22Rv1 (cell line): ENCODE measurements at regions not wholly inside any gene's neighbourhood (a gene's known extent, or its start where the extent isn't known, plus 50 kb on each side); places are given as distances from the start of the nearest gene placed in this dataset.

ENCODE experiments used
- H3K27ac ChIP-seq: fragments of 450-650 bp; 2 replicates; pipeline ENCODE4 v1.5.1; 2017
- CTCF ChIP-seq: fragments of 450-650 bp; IDR thresholded peaks from 2 replicates; pipeline ENCODE4 v1.5.1; 2017; ENCODE audit warnings: mild to moderate bottlenecking
- ZFX ChIP-seq: fragments of 450-650 bp; IDR thresholded peaks from 2 replicates; pipeline ENCODE4 v1.6.1; 2017; ENCODE audit warnings: antibody characterized with exemption, borderline replicate concordance

- no peak overlapping the region for H3K27ac ChIP-seq
- TF ChIP-seq ZFX (no peak), CTCF (no peak)
Observed at GRCh38 chr6:168837254-168838036, 396.5 kb downstream of the SMOC2 start.

GRCh38 chr6:168835991-168836390 lies 395.0 kb downstream of the SMOC2 start:
- no peak overlapping the region for H3K27ac ChIP-seq
- TF ChIP-seq CTCF (no peak), ZFX (no peak)

- H3K27ac ChIP-seq: no peak overlapping the region
- TF ChIP-seq ZFX (no peak), CTCF (no peak)
Observed at GRCh38 chr6:168834801-168835200, 393.8 kb downstream of the SMOC2 start.

GRCh38 chr6:168834042-168834587 lies 393.1 kb downstream of the SMOC2 start:
- H3K27ac ChIP-seq: no peak overlapping the region
- TF ChIP-seq CTCF: no peak
- no peak for TF ChIP-seq ZFX

GRCh38 chr6:168828800-168829199 lies 387.8 kb downstream of the SMOC2 start:
- no peak overlapping the region for H3K27ac ChIP-seq
- no peak for TF ChIP-seq CTCF
- TF ChIP-seq ZFX: no peak

GRCh38 chr6:168828035-168828434 lies 387.1 kb downstream of the SMOC2 start:
- H3K27ac ChIP-seq: no peak overlapping the region
- TF ChIP-seq ZFX: no peak
- TF ChIP-seq CTCF: no peak

- TF ChIP-seq ZFX: no peak
- no peak for TF ChIP-seq CTCF
- no peak overlapping the region for H3K27ac ChIP-seq
Observed at GRCh38 chr6:168827586-168827871, 386.5 kb downstream of the SMOC2 start.
